SK-N-SH (cell line): ENCODE measurements at regions not wholly inside any gene's neighbourhood (a gene's known extent, or its start where the extent isn't known, plus 50 kb on each side); places are given as distances from the start of the nearest gene placed in this dataset.

Experiments used
- GATA2 ChIP-seq: sonication (generic); formaldehyde crosslinking; IDR thresholded peaks from 2 replicates; pipeline ENCODE4 v1.5.0; 2020; ENCODE audit warnings: mild to moderate bottlenecking, missing genetic modification reagents
- POLR2AphosphoS5 ChIP-seq: IDR thresholded peaks from 2 replicates; pipeline ENCODE4 v1.6.1; 2012; ENCODE audit warnings: low read depth, low read length
- TF ChIP-seq, protein P1 (sequence below): fragments of 200-600 bp; sonication (generic); IDR thresholded peaks from 2 replicates; pipeline ENCODE4 v1.6.1; 2017; ENCODE audit warnings: antibody characterized with exemption, mild to moderate bottlenecking, moderate library complexity
- TF ChIP-seq, protein P2 (sequence below): IDR thresholded peaks from 2 replicates; pipeline ENCODE4 v1.4.0; 2012; ENCODE audit warnings: low read depth

DNA sequence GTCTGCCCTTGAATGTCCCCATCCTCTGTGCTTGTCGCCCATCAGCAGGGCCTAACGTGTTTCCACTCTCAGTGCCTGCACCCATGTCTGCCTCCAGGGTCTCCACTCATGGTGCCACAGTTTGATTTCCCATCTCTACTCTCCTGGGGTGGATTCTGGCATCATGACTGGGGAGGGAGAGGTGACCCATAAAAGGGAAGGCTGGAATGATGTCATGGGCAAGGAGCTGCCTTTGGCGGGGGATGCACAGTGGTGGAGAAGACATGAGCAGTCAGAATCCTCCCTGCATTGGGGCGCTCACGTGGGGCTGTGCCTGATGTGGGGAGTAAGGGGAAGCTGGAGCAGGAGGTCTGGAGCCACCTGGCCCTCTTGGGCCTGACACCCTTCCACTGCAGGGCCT, 100.9 kb downstream of the USP22 start:
- TF ChIP-seq POLR2AphosphoS5 (no peak), GATA2 (CRISPR knock-in tag) (no peak)
- TF ChIP-seq, protein P1, sequence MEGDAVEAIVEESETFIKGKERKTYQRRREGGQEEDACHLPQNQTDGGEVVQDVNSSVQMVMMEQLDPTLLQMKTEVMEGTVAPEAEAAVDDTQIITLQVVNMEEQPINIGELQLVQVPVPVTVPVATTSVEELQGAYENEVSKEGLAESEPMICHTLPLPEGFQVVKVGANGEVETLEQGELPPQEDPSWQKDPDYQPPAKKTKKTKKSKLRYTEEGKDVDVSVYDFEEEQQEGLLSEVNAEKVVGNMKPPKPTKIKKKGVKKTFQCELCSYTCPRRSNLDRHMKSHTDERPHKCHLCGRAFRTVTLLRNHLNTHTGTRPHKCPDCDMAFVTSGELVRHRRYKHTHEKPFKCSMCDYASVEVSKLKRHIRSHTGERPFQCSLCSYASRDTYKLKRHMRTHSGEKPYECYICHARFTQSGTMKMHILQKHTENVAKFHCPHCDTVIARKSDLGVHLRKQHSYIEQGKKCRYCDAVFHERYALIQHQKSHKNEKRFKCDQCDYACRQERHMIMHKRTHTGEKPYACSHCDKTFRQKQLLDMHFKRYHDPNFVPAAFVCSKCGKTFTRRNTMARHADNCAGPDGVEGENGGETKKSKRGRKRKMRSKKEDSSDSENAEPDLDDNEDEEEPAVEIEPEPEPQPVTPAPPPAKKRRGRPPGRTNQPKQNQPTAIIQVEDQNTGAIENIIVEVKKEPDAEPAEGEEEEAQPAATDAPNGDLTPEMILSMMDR, result no peak
- TF ChIP-seq, protein P2, sequence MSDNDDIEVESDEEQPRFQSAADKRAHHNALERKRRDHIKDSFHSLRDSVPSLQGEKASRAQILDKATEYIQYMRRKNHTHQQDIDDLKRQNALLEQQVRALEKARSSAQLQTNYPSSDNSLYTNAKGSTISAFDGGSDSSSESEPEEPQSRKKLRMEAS, result no peak
